Coronary artery (tissue), 2 donors: ENCODE measurements at regions not wholly inside any gene's neighbourhood (a gene's known extent, or its start where the extent isn't known, plus 50 kb on each side); places are given as distances from the start of the nearest gene placed in this dataset.
A peak's percentile ranks its signal among the peaks of the same experiment; 100 is the strongest.
"Not testable (repeated sequence)": the region's sequence is repeated elsewhere in the genome, so short reads cannot be mapped to it uniquely, and the experiment has no call there.

Experiments used
- DNase-seq: peaks from one replicate; pipeline ENCODE4 v3.0.0-alpha.2; 2017; ENCODE audit warnings: low spot score
- H3K27ac ChIP-seq, 2 donors: fragments of 200-600 bp; sonication (generic); one replicate each; pipeline ENCODE4 v1.5.1; 2016 to 2019
- H3K4me3 ChIP-seq: fragments of 200-600 bp; sonication (generic); 2 replicates; pipeline ENCODE4 v1.5.1; 2016; ENCODE audit warnings: mild to moderate bottlenecking, moderate library complexity
- TF ChIP-seq, protein P1 (sequence below): fragments of 200-600 bp; sonication (generic); IDR thresholded peaks from one replicate; pipeline ENCODE4 v1.5.1; 2019; ENCODE audit warnings: antibody characterized with exemption

DNA sequence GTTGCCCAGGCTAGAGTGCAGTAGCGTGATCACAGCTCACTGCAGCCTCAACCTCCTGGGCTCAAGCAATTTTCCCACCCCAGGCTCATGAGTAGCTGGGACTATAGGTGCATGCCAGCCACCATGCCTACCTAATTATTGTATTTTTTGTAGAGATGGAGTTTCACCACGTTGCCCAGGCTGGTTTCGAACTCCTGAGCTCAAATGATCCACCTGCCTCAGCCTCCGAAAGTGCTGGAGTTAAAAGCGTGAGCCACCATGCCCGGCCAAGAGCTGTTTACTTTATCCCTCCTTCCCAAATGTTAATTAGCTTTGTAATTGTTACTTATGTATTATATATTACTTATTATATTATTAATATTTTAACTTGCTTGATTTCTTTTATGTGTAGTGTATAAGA lies 70.1 kb upstream of the TPTE start:
- DNase-seq: not testable (repeated sequence)

DNA sequence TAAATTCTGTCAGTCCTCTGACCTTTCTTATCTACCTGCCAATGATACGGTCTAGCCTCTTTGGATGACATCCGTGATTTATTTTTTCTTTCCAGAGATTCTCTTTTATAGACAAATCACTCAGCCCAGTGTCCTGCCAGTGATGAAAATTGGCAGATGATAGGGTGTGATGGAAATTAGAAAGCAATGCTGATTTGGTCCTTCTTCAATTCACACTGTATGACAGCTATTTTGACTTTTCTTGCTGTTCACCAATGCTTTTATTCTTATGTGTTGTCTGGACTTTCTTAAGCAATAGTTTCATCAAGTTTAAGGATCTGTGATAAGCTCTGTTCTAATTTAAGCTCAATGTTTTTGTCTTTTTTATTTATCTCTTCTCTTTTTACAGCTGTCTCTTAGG lies 63.6 kb upstream of the TPTE start:
- not testable (repeated sequence) for H3K4me3 ChIP-seq, DNase-seq, H3K27ac ChIP-seq

More for the DNA sequence above, 70.1 kb upstream of the TPTE start:
- H3K4me3 ChIP-seq, H3K27ac ChIP-seq: not testable (repeated sequence)

DNA sequence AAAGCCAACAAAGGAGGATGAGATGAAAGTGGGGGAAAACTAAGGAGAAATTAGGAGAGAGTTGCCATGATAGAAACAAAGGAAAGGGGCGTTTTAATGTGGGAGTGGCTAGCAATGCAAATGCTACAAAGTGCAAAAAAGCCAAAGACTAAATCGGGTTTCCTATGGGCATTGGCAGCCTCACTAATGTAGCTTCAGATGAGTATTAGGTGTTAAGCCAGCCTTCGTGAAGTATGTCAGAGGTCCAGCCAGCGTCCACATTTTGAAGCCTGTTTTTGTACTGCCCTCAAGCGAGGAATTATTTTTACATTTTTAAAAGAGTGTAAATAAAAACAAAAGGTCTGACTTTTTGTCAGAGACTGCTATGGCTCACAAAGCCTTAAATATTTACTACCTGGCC lies 60.4 kb upstream of the TPTE start:
- not testable (repeated sequence) for DNase-seq, H3K4me3 ChIP-seq, H3K27ac ChIP-seq

DNA sequence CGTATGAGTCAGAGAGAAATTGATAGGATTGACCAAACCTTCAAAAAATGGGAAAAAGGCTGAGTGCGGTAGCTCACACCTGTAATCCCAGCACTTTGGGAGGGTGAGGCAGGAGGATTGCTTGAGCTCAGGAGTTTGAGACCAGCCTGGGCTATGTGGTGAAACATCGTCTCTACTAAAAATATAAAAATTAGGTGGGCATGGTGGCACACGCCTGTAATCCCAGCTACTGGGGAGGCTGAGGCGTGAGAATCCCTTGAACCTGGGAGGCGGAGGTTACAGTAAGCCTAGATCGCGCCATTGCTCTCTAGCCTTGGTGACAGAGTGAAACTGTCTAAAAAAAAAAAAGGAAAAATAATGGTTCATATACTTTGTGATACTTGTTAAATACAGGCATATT lies 59.9 kb upstream of the TPTE start:
- not testable (repeated sequence) for H3K27ac ChIP-seq, H3K4me3 ChIP-seq, DNase-seq

DNA sequence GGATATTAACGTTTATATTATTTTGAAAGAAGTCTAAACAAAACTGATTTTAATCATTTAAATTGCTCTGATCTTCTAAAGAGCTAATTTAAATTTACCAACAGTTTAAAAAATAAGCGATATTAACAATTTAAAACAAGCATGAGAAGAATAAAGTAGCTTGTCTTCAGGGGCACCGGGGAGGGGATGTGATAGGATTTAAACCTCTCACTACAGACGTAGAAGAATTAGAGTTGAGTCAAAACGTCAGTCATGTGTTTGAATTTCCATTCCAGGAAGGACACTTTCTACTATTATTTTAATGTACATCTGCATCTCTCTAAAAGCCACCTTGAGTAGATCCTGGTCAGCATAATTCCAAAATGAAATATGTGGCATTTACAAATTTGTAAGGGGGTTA lies 58.2 kb upstream of the TPTE start:
- H3K27ac ChIP-seq: no peak overlapping the region
- DNase-seq: no peak
- no peak overlapping the region for H3K4me3 ChIP-seq
- TF ChIP-seq, protein P1, sequence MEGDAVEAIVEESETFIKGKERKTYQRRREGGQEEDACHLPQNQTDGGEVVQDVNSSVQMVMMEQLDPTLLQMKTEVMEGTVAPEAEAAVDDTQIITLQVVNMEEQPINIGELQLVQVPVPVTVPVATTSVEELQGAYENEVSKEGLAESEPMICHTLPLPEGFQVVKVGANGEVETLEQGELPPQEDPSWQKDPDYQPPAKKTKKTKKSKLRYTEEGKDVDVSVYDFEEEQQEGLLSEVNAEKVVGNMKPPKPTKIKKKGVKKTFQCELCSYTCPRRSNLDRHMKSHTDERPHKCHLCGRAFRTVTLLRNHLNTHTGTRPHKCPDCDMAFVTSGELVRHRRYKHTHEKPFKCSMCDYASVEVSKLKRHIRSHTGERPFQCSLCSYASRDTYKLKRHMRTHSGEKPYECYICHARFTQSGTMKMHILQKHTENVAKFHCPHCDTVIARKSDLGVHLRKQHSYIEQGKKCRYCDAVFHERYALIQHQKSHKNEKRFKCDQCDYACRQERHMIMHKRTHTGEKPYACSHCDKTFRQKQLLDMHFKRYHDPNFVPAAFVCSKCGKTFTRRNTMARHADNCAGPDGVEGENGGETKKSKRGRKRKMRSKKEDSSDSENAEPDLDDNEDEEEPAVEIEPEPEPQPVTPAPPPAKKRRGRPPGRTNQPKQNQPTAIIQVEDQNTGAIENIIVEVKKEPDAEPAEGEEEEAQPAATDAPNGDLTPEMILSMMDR: no peak

DNA sequence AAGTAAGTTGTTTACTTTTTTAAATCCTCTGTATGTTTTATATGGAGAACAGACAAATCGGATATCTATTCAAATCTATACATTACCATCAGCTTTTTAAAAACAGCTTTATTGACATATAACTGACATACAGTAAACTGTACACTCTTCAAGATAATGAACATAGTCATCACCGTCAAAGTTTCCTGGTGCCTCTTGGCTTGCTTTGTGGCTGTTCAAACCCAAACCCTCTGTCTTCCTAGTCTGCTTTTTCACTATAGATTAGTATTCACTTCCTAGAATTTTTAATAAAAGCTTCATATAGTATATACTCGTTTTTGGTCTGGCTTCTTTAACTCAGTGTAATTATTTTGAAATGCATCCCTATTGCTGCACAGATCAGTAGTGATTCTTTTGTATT lies 56.4 kb upstream of the TPTE start:
- TF ChIP-seq, protein P1: no peak
- Histone ChIP-seq H3K27ac (no peak overlapping the region), H3K4me3 (no peak overlapping the region)
- DNase-seq: no peak

DNA sequence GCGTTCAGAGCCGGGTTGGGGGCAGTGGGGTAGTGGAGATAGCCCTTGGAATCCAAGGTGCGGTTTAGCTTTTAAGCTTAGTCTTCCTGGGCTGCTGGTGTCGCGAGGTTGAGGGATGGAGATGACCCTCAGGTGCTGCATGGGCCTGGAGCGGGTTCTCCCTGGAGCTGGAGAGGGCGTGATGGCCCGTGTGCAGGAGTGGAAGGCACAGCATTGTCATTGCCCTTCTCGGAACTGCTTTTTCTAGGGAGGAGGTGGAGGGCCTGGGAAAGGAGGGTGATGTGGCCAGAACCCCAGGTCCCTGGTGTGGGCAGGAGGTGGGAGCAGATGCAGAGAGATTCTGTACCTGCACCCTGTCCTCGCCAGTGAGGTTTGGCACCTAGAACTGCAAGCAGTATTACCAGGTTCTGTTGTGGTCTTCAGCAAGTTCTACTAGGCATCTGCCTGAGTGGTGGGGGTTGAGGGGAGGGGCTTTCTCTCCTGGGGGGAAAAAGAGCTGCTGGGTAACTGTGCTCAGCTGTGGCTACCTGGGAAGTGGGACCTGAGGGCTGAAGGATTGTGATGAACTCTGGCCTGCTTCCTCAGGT lies 55.8 kb upstream of the TPTE start:
- not testable (repeated sequence) for H3K27ac ChIP-seq, H3K4me3 ChIP-seq
- peak; percentile 83 for DNase-seq

DNA sequence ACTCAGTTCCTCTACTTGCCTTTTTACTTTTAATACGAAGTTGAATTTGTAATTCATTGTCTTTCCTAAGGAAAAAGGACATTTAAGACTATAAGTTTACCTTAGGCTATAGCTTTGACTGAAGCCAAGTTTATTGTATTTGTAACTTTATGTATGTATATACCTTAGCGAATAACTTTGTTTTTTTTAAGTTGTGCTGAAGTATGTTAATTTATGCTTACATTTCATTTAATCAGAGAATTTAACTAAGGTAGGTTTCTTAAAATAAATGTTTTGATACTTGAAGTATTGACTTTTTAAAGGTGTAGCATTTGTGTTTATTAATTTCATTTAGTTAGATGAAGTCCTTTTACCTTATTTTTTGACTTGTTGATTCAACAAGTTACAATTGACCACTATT lies 55.2 kb upstream of the TPTE start:
- no peak overlapping the region for H3K27ac ChIP-seq
- DNase-seq: no peak
- TF ChIP-seq, protein P1: no peak
- H3K4me3 ChIP-seq: no peak overlapping the region
